DND-41 (cell line): ENCODE measurements at regions not wholly inside any gene's neighbourhood (a gene's known extent, or its start where the extent isn't known, plus 50 kb on each side); places are given as distances from the start of the nearest gene placed in this dataset.

Experiments
- EZH2 ChIP-seq: IDR thresholded peaks from 3 replicates; pipeline ENCODE4 v1.6.1; 2012; ENCODE audit warnings: borderline replicate concordance, low read depth, mild to moderate bottlenecking, moderate library complexity, low read length, inconsistent platforms; ENCODE audit not compliant: severe bottlenecking
- TF ChIP-seq, protein P1 (sequence below): IDR thresholded peaks from 2 replicates; pipeline ENCODE4 v1.5.1; 2012; ENCODE audit warnings: borderline replicate concordance, low read length, moderate library complexity, mild to moderate bottlenecking; ENCODE audit not compliant: poor library complexity, severe bottlenecking; ENCODE audit errors: extremely low read depth

DNA sequence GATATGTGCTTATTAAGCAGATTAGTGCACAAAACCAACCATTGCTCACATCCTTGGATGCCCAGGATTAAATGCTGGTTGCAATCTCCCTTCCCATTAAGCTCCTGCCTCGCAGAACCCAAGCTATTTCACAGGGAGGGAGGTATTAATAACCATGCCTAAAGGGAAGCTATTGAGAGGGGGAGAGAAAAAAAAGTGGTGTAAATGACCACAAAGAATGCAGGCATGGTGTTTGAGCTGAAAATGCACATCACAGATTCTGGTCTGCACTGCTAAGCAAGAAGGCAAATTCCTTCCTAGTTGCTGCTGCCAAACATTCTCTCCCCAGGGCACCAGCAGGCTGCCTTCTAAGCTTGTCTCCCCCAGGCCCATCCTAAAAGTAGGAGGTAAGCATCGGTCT is 92.0 kb upstream of the ISX start:
- TF ChIP-seq, protein P1, sequence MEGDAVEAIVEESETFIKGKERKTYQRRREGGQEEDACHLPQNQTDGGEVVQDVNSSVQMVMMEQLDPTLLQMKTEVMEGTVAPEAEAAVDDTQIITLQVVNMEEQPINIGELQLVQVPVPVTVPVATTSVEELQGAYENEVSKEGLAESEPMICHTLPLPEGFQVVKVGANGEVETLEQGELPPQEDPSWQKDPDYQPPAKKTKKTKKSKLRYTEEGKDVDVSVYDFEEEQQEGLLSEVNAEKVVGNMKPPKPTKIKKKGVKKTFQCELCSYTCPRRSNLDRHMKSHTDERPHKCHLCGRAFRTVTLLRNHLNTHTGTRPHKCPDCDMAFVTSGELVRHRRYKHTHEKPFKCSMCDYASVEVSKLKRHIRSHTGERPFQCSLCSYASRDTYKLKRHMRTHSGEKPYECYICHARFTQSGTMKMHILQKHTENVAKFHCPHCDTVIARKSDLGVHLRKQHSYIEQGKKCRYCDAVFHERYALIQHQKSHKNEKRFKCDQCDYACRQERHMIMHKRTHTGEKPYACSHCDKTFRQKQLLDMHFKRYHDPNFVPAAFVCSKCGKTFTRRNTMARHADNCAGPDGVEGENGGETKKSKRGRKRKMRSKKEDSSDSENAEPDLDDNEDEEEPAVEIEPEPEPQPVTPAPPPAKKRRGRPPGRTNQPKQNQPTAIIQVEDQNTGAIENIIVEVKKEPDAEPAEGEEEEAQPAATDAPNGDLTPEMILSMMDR: no peak
- no peak for TF ChIP-seq EZH2
